Hepatocyte (in vitro differentiated cells): ENCODE measurements at regions not wholly inside any gene's neighbourhood (a gene's known extent, or its start where the extent isn't known, plus 50 kb on each side); places are given as distances from the start of the nearest gene placed in this dataset.

Experiments used
- EZH2 ChIP-seq: fragments of 200-600 bp; sonication (generic); IDR thresholded peaks from 2 replicates; pipeline ENCODE4 v1.6.1; 2016; ENCODE audit warnings: antibody characterized with exemption, mild to moderate bottlenecking, borderline replicate concordance
- TF ChIP-seq, protein P1 (sequence below): fragments of 200-600 bp; sonication (generic); IDR thresholded peaks from 2 replicates; pipeline ENCODE4 v1.5.1; 2016; ENCODE audit warnings: antibody characterized with exemption, mild to moderate bottlenecking; ENCODE audit not compliant: poor library complexity

DNA sequence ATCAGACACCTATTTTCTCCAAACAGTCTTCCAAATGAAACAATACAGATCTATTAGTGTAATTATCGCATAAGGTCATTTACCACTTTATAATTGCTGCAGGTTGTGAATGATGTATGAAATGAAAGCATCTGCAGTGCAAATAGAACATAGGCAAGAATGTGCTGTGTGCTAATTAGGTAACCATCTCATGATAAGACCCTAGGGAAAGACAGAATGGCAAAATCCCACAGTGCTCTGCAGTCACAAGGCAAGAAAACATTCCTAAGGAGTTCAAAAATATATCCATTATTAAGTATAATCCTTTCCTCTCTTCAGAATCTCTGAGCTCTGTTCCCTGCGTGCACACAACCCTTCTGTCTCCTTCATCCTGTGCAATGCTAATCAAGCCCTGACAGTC, 488.1 kb downstream of the NR4A2 start:
- TF ChIP-seq, protein P1, sequence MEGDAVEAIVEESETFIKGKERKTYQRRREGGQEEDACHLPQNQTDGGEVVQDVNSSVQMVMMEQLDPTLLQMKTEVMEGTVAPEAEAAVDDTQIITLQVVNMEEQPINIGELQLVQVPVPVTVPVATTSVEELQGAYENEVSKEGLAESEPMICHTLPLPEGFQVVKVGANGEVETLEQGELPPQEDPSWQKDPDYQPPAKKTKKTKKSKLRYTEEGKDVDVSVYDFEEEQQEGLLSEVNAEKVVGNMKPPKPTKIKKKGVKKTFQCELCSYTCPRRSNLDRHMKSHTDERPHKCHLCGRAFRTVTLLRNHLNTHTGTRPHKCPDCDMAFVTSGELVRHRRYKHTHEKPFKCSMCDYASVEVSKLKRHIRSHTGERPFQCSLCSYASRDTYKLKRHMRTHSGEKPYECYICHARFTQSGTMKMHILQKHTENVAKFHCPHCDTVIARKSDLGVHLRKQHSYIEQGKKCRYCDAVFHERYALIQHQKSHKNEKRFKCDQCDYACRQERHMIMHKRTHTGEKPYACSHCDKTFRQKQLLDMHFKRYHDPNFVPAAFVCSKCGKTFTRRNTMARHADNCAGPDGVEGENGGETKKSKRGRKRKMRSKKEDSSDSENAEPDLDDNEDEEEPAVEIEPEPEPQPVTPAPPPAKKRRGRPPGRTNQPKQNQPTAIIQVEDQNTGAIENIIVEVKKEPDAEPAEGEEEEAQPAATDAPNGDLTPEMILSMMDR: no peak
- TF ChIP-seq EZH2: no peak
